Chondrocyte (in vitro differentiated cells): ENCODE measurements at regions not wholly inside any gene's neighbourhood (a gene's known extent, or its start where the extent isn't known, plus 50 kb on each side); places are given as distances from the start of the nearest gene placed in this dataset.

Source experiments
- DNase-seq: peaks from one replicate; pipeline ENCODE4 v3.0.0; 2021; ENCODE audit warnings: mixed read lengths, low spot score
- H3K27ac Mint-ChIP-seq: one replicate; pipeline ENCODE4 v1.8.0; 2021; ENCODE audit warnings: mild to moderate bottlenecking, moderate library complexity, mixed read lengths; ENCODE audit not compliant: unreplicated experiment
- H3K27me3 Mint-ChIP-seq: 2 replicates; pipeline ENCODE4 v1.8.0; 2021; ENCODE audit warnings: low read depth, mixed read lengths
- H3K36me3 Mint-ChIP-seq: 2 replicates; pipeline ENCODE4 v1.8.0; 2021; ENCODE audit warnings: low read depth, mixed read lengths
- H3K4me1 Mint-ChIP-seq: 2 replicates; pipeline ENCODE4 v1.8.0; 2021; ENCODE audit warnings: low read depth, mild to moderate bottlenecking, mixed read lengths
- H3K4me3 Mint-ChIP-seq: one replicate; pipeline ENCODE4 v1.8.0; 2021; ENCODE audit warnings: mild to moderate bottlenecking, moderate library complexity, mixed read lengths; ENCODE audit not compliant: unreplicated experiment
- H3K9me3 Mint-ChIP-seq: 2 replicates; pipeline ENCODE4 v1.8.0; 2021; ENCODE audit warnings: low read depth, mixed read lengths
- CTCF ChIP-seq: fragments of 200-600 bp; sonication (generic); IDR thresholded peaks from 2 replicates; pipeline ENCODE4 v1.5.0; 2021; ENCODE audit warnings: antibody characterized with exemption, mild to moderate bottlenecking, moderate library complexity

- no peak for TF ChIP-seq CTCF
- Mint-ChIP-seq H3K4me1 (peaks cover 18% of the 10 kb centered on the region), H3K4me3 (no peak overlapping the region), H3K9me3 (peaks cover 7% of the 10 kb centered on the region), H3K27me3 (no peaks in the 10 kb centered on the region), H3K36me3 (no peaks in the 10 kb centered on the region), H3K27ac (no peak overlapping the region)
- DNase-seq: no peak
These were observed 237.2 kb downstream of the TTC8 start for GRCh38 chr14:89061696-89062095.

GRCh38 chr14:89065879-89066278, 241.4 kb downstream of the TTC8 start:
- H3K36me3 Mint-ChIP-seq: no peaks in the 10 kb centered on the region
- no peak for DNase-seq
- H3K4me1 Mint-ChIP-seq: peaks cover 17% of the 10 kb centered on the region
- no peak for TF ChIP-seq CTCF
- H3K9me3 Mint-ChIP-seq: peaks cover 3% of the 10 kb centered on the region
- peaks cover under 1% of the 10 kb centered on the region for H3K27me3 Mint-ChIP-seq
- no peak overlapping the region for H3K27ac Mint-ChIP-seq
- no peak overlapping the region for H3K4me3 Mint-ChIP-seq

GRCh38 chr14:89067293-89067972, 243.0 kb downstream of the TTC8 start:
- no peak for TF ChIP-seq CTCF
- H3K9me3 Mint-ChIP-seq: peaks cover 3% of the 10 kb centered on the region
- peaks cover 1% of the 10 kb centered on the region for H3K36me3 Mint-ChIP-seq
- H3K27ac Mint-ChIP-seq: no peak overlapping the region
- H3K27me3 Mint-ChIP-seq: peaks cover 8% of the 10 kb centered on the region
- H3K4me3 Mint-ChIP-seq: no peak overlapping the region
- DNase-seq: no peak
- H3K4me1 Mint-ChIP-seq: peaks cover 3% of the 10 kb centered on the region

- no peak overlapping the region for H3K4me3 Mint-ChIP-seq
- H3K36me3 Mint-ChIP-seq: no peaks in the 10 kb centered on the region
- H3K27ac Mint-ChIP-seq: no peak overlapping the region
- no peaks in the 10 kb centered on the region for H3K4me1 Mint-ChIP-seq
- no peaks in the 10 kb centered on the region for H3K9me3 Mint-ChIP-seq
- H3K27me3 Mint-ChIP-seq: peaks cover 32% of the 10 kb centered on the region
- DNase-seq: no peak
- TF ChIP-seq CTCF: no peak
These were observed 253.8 kb downstream of the TTC8 start for GRCh38 chr14:89078021-89078795.

- no peak for DNase-seq
- TF ChIP-seq CTCF: no peak
- peaks cover 2% of the 10 kb centered on the region for H3K9me3 Mint-ChIP-seq
- no peaks in the 10 kb centered on the region for H3K36me3 Mint-ChIP-seq
- H3K27me3 Mint-ChIP-seq: peaks cover 1% of the 10 kb centered on the region
- peak overlapping the region; percentile 46 for H3K27ac Mint-ChIP-seq
- no peak overlapping the region for H3K4me3 Mint-ChIP-seq
- peaks cover 26% of the 10 kb centered on the region for H3K4me1 Mint-ChIP-seq
These were observed 260.8 kb downstream of the TTC8 start for GRCh38 chr14:89085231-89085731.
